GM12873 (cell line): ENCODE measurements at regions not wholly inside any gene's neighbourhood (a gene's known extent, or its start where the extent isn't known, plus 50 kb on each side); places are given as distances from the start of the nearest gene placed in this dataset.

Experiments used
- CTCF ChIP-seq: IDR thresholded peaks from 2 replicates; pipeline ENCODE4 v1.5.1; 2012; ENCODE audit warnings: low read depth, mild to moderate bottlenecking, moderate library complexity, low read length, control low read depth; ENCODE audit not compliant: insufficient read depth; ENCODE audit errors: missing control alignments

GRCh38 chr10:47115322-47115721 is 184.7 kb upstream of the GDF10 start:
- TF ChIP-seq CTCF, result no peak

GRCh38 chr10:47116445-47116844 is 183.6 kb upstream of the GDF10 start:
- no peak for TF ChIP-seq CTCF

- no peak for TF ChIP-seq CTCF
Measured at GRCh38 chr10:47118326-47118725, 181.7 kb upstream of the GDF10 start.

GRCh38 chr10:47121336-47121735 is 178.7 kb upstream of the GDF10 start:
- TF ChIP-seq CTCF, result no peak

GRCh38 chr10:47123716-47124288 is 176.2 kb upstream of the GDF10 start:
- TF ChIP-seq CTCF, result no peak

GRCh38 chr10:47127188-47127785 is 172.7 kb upstream of the GDF10 start:
- no peak for TF ChIP-seq CTCF

- TF ChIP-seq CTCF, result no peak
Measured at GRCh38 chr10:47130491-47130890, 169.5 kb upstream of the GDF10 start.
